CD4-positive, alpha-beta T cell (primary cell): ENCODE measurements at regions not wholly inside any gene's neighbourhood (a gene's known extent, or its start where the extent isn't known, plus 50 kb on each side); places are given as distances from the start of the nearest gene placed in this dataset.

Experiments used
- ATAC-seq: fragments of 200-7000 bp; cut with Tn5 transposase; one replicate; pipeline ENCODE4 v1.10.0; 2022; ENCODE audit warnings: mild to moderate bottlenecking; ENCODE audit not compliant: poor library complexity
- CTCF ChIA-PET: fragments of 350-600 bp; sonication (Branson Sonifier 250); formaldehyde crosslinking; loops from one replicate; lab custom pipeline; 2021; ENCODE audit warnings: antibody characterized with exemption, inconsistent platforms; lab: Charles Lee
- POLR2A ChIA-PET: fragments of 350-600 bp; sonication (Branson Sonifier 250); formaldehyde crosslinking; loops from one replicate; lab custom pipeline; 2021; ENCODE audit warnings: antibody characterized with exemption, inconsistent platforms; lab: Charles Lee
- DNase-seq, 14 experiments: peaks; one replicate each; pipeline ENCODE4 v3.0.0-alpha.2; 2013 to 2020; ENCODE audit warnings: mixed read lengths in 2 of 14
- H3K27ac ChIP-seq, 2 donors: one replicate each; pipeline versions ENCODE4 v1.5.1 to v1.7.0; 2013; ENCODE audit warnings: low read length in 2 of 2, low read depth in 1 of 2, mild to moderate bottlenecking in 1 of 2
- H3K27me3 ChIP-seq, 2 experiments: 1 replicate in 1 of 2; 2 replicates in 1 of 2; pipeline versions ENCODE4 v1.6.1 to v1.7.0; 2013; ENCODE audit warnings: low read length in 2 of 2, control low read depth in 1 of 2, mild to moderate bottlenecking in 1 of 2, moderate library complexity in 1 of 2; ENCODE audit not compliant: insufficient read depth in 2 of 2, control insufficient read depth in 1 of 2
- H3K36me3 ChIP-seq: one replicate; pipeline ENCODE4 v1.6.1; 2013; ENCODE audit warnings: low read length, control low read depth; ENCODE audit not compliant: insufficient read depth
- H3K4me1 ChIP-seq: one replicate; pipeline ENCODE4 v1.6.1; 2013; ENCODE audit warnings: low read length, control low read depth; ENCODE audit not compliant: insufficient read depth
- H3K4me3 ChIP-seq: one replicate; pipeline ENCODE4 v1.5.1; 2013; ENCODE audit warnings: mild to moderate bottlenecking, low read length, moderate library complexity
- H3K9me3 ChIP-seq, 2 experiments: 1 replicate in 1 of 2; 2 replicates in 1 of 2; pipeline versions ENCODE4 v1.6.1 to v1.7.0; 2013; ENCODE audit warnings: low read length in 2 of 2, mild to moderate bottlenecking in 2 of 2, control low read depth in 1 of 2, moderate library complexity in 1 of 2; ENCODE audit not compliant: control insufficient read depth in 1 of 2, insufficient read depth in 1 of 2
- H3K27ac Mint-ChIP-seq: one replicate; pipeline ENCODE4 v1.8.0; 2020; ENCODE audit warnings: mixed read lengths
- H3K27me3 Mint-ChIP-seq: one replicate; pipeline ENCODE4 v1.8.0; 2021; ENCODE audit warnings: mixed read lengths
- H3K36me3 Mint-ChIP-seq: one replicate; pipeline ENCODE4 v1.8.0; 2021; ENCODE audit warnings: low read depth, mixed read lengths
- H3K4me1 Mint-ChIP-seq: one replicate; pipeline ENCODE4 v1.8.0; 2021; ENCODE audit warnings: low read depth, mixed read lengths
- H3K4me3 Mint-ChIP-seq: one replicate; pipeline ENCODE4 v1.8.0; 2020; ENCODE audit warnings: mild to moderate bottlenecking, mixed read lengths
- H3K9me3 Mint-ChIP-seq: one replicate; pipeline ENCODE4 v1.8.0; 2020; ENCODE audit warnings: mixed read lengths
- intact Hi-C, 2 experiments: fragments of 100-400 bp; cut with DNase I in 1 of 2; cut with micrococcal nuclease in 1 of 2; formaldehyde crosslinking; loops; one replicate each; pipeline versions ENCODE4 v1.15.1 to v1.9.0; 2023 to 2025; cut with DNase I, micrococcal nuclease
- TF ChIP-seq, protein P1 (sequence below): fragments of 200-600 bp; IDR thresholded peaks from one replicate; pipeline ENCODE4 v1.8.0; 2022; ENCODE audit warnings: antibody characterized with exemption, mild to moderate bottlenecking

DNA sequence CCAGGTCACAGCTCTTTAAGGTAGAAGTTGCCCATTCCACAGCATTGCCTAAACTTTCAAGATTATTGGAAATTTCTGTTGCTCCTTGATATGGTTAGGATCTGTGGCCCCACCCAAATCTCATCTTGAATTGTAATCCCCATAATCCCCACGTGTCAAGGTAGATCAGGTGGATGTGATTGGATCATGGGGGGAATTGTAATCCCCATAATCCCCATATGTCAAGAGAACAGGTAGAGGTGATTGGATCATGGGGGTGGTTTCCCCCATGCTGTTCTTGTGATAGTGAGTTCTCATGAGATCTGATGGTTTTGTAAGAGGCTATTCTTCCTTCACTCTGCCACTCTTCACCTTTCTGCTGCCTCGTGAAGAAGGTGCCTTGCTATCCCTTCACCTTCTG, 327.4 kb upstream of the MAP3K7 start:
- no peak for ATAC-seq
- H3K27me3 Mint-ChIP-seq: peaks cover 41% of the 10 kb centered on the region
- H3K36me3 Mint-ChIP-seq: no peaks in the 10 kb centered on the region
- H3K36me3 ChIP-seq: no peaks in the 10 kb centered on the region
- no peak for DNase-seq
- peaks cover 0 to 3% of the 10 kb centered on the region in 2 experiments for H3K9me3 ChIP-seq
- H3K4me3 ChIP-seq: no peak overlapping the region
- H3K4me1 Mint-ChIP-seq: no peaks in the 10 kb centered on the region
- H3K27me3 ChIP-seq: no peaks in the 10 kb centered on the region
- no peaks in the 10 kb centered on the region for H3K4me1 ChIP-seq
- CTCF ChIA-PET: no interaction called here
- TF ChIP-seq, protein P1, sequence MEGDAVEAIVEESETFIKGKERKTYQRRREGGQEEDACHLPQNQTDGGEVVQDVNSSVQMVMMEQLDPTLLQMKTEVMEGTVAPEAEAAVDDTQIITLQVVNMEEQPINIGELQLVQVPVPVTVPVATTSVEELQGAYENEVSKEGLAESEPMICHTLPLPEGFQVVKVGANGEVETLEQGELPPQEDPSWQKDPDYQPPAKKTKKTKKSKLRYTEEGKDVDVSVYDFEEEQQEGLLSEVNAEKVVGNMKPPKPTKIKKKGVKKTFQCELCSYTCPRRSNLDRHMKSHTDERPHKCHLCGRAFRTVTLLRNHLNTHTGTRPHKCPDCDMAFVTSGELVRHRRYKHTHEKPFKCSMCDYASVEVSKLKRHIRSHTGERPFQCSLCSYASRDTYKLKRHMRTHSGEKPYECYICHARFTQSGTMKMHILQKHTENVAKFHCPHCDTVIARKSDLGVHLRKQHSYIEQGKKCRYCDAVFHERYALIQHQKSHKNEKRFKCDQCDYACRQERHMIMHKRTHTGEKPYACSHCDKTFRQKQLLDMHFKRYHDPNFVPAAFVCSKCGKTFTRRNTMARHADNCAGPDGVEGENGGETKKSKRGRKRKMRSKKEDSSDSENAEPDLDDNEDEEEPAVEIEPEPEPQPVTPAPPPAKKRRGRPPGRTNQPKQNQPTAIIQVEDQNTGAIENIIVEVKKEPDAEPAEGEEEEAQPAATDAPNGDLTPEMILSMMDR: no peak
- POLR2A ChIA-PET: no interaction called here
- no peak overlapping the region for H3K27ac Mint-ChIP-seq
- H3K27ac ChIP-seq: no peak overlapping the region
- peaks cover 7% of the 10 kb centered on the region for H3K9me3 Mint-ChIP-seq
- intact Hi-C loops: no loop called here
- H3K4me3 Mint-ChIP-seq: no peak overlapping the region

DNA sequence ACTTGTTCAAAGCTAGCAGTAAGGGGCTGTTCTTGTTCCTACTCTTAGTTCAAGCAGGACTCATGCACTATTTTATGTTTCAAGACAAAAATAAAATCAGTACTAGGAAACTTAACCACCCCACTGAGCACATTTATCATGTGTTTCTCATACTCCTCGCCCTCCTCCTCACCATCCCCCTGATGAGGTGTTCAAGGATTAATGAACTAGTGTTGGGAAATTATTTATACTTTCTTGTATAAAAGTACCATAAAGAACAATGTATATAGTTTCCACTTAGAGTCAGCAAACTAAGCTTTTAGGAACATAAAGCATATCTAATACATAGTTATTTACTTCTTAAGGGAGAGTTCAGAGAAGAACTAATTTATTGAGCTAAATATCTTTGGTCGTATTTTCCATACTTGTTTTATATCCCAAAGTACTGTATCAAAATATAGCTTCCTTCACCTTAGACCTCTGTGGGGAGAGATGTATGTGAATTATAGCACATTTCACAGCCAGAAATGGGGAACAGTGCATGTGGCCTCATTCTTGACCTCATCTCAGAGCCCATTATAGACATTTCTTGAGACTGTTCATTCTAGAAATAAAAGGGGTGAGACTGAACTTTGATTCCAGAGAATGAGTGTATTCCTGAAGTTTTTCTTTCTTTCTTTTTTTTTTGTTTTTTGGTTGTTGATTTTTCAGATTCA, 326.5 kb upstream of the MAP3K7 start:
- Histone ChIP-seq H3K36me3 (no peaks in the 10 kb centered on the region), H3K4me1 (no peaks in the 10 kb centered on the region), H3K4me3 (no peak overlapping the region), H3K27ac (no peak overlapping the region), H3K9me3 (peaks cover 0 to 3% of the 10 kb centered on the region in 2 experiments), H3K27me3 (no peaks in the 10 kb centered on the region)
- Mint-ChIP-seq H3K4me1 (no peaks in the 10 kb centered on the region), H3K27me3 (peaks cover 41% of the 10 kb centered on the region), H3K36me3 (no peaks in the 10 kb centered on the region), H3K27ac (no peak overlapping the region), H3K9me3 (peaks cover 7% of the 10 kb centered on the region), H3K4me3 (no peak overlapping the region)
- TF ChIP-seq, protein P1: no peak
- DNase-seq (no peak), ATAC-seq (no peak)
- intact Hi-C loops: no loop called here
- ChIA-PET CTCF (no interaction called here), POLR2A (no interaction called here)

DNA sequence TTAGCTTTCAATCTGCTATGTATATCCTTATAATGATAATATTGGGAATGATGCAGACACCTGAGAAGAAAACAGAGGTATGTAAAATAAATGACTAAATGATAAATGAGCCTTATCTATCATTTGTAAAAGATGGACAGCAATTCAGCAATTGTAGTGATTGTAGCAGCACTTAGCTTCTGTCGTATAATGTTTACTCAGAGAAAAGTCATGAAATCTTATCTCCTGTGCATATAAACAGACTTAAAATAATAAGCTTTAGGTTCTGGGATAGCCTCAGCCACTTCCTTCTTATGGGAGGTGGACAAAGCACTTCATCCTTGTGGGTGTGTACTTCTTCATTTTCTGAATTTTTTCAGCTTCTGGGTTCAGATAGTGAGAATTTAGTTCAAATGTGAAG, 324.8 kb upstream of the MAP3K7 start:
- H3K36me3 ChIP-seq: no peaks in the 10 kb centered on the region
- ChIA-PET CTCF (no interaction called here), POLR2A (no interaction called here)
- Mint-ChIP-seq H3K27me3 (peaks cover 29% of the 10 kb centered on the region), H3K4me3 (no peak overlapping the region), H3K9me3 (peaks cover 6% of the 10 kb centered on the region), H3K27ac (no peak overlapping the region), H3K36me3 (no peaks in the 10 kb centered on the region), H3K4me1 (no peaks in the 10 kb centered on the region)
- ATAC-seq (no peak), DNase-seq (no peak)
- intact Hi-C loops: no loop called here
- H3K4me1 ChIP-seq: no peaks in the 10 kb centered on the region
- no peak overlapping the region for H3K4me3 ChIP-seq
- H3K27ac ChIP-seq: no peak overlapping the region
- TF ChIP-seq, protein P1: no peak
- no peaks in the 10 kb centered on the region for H3K27me3 ChIP-seq
- H3K9me3 ChIP-seq: peaks cover 0 to 3% of the 10 kb centered on the region in 2 experiments
